OCI-LY1 (cell line): ENCODE measurements at regions not wholly inside any gene's neighbourhood (a gene's known extent, or its start where the extent isn't known, plus 50 kb on each side); places are given as distances from the start of the nearest gene placed in this dataset.

Source experiments
- CTCF ChIP-seq: fragments of 200-600 bp; sonication (generic), shearing (Covaris generic); IDR thresholded peaks from 2 replicates; pipeline ENCODE4 v1.5.1; 2017; ENCODE audit warnings: mild to moderate bottlenecking, antibody characterized with exemption, low read length, moderate library complexity, mixed read lengths
- EZH2 ChIP-seq: fragments of 200-600 bp; sonication (generic), shearing (Covaris generic); IDR thresholded peaks from 2 replicates; pipeline ENCODE4 v1.8.0; 2017; ENCODE audit warnings: borderline replicate concordance, mixed run types, mild to moderate bottlenecking, antibody characterized with exemption, low read length, moderate library complexity, mixed read lengths

GRCh38 chr3:118828351-118828750, 206.3 kb downstream of the IGSF11 start:
- no peak for TF ChIP-seq CTCF
- no peak for TF ChIP-seq EZH2
